GM19463 (cell line): ENCODE measurements at regions not wholly inside any gene's neighbourhood (a gene's known extent, or its start where the extent isn't known, plus 50 kb on each side); places are given as distances from the start of the nearest gene placed in this dataset.

Source experiments
- ATAC-seq: cut with Tn5 transposase; IDR thresholded peaks from one replicate; pipeline ENCODE4 v1.9.1; 2021; ENCODE audit warnings: mild to moderate bottlenecking, moderate library complexity; ENCODE audit not compliant: unreplicated experiment

GRCh38 chr6:163659803-163660202 is 245.3 kb downstream of the QKI start:
- no peak for ATAC-seq

- no peak for ATAC-seq
Observed at GRCh38 chr6:163655217-163656121, 241.0 kb downstream of the QKI start.

- ATAC-seq: no peak
Observed at GRCh38 chr6:163651915-163652668, 237.6 kb downstream of the QKI start.

GRCh38 chr6:163651426-163651825 is 236.9 kb downstream of the QKI start:
- no peak for ATAC-seq

GRCh38 chr6:163648868-163649267 is 234.3 kb downstream of the QKI start:
- no peak for ATAC-seq

GRCh38 chr6:163647624-163648023 is 233.1 kb downstream of the QKI start:
- no peak for ATAC-seq

GRCh38 chr6:163646866-163647265 is 232.3 kb downstream of the QKI start:
- no peak for ATAC-seq

- ATAC-seq: no peak
Observed at GRCh38 chr6:163646133-163646532, 231.6 kb downstream of the QKI start.

GRCh38 chr6:163645560-163645959 is 231.0 kb downstream of the QKI start:
- no peak for ATAC-seq

- no peak for ATAC-seq
Observed at GRCh38 chr6:163643866-163644265, 229.3 kb downstream of the QKI start.

- no peak for ATAC-seq
Observed at GRCh38 chr6:163641706-163642105, 227.2 kb downstream of the QKI start.

GRCh38 chr6:163640641-163641040 is 226.1 kb downstream of the QKI start:
- no peak for ATAC-seq

- peak; percentile 89 for ATAC-seq
Observed at GRCh38 chr6:163637524-163637923, 223.0 kb downstream of the QKI start.

- ATAC-seq: no peak
Observed at GRCh38 chr6:163635731-163636364, 221.3 kb downstream of the QKI start.

- no peak for ATAC-seq
Observed at GRCh38 chr6:163635315-163635714, 220.8 kb downstream of the QKI start.

GRCh38 chr6:163634211-163635171 is 220.0 kb downstream of the QKI start:
- no peak for ATAC-seq

GRCh38 chr6:163630991-163631390 is 216.5 kb downstream of the QKI start:
- no peak for ATAC-seq

- no peak for ATAC-seq
Observed at GRCh38 chr6:163630572-163630971, 216.1 kb downstream of the QKI start.

GRCh38 chr6:163630096-163630495 is 215.6 kb downstream of the QKI start:
- no peak for ATAC-seq
